Hematopoietic multipotent progenitor cell treated with erythropoietin and hydrocortisone succinate and interleukin-3 and kit ligand, for 17 days (in vitro differentiated cells): ENCODE measurements at regions not wholly inside any gene's neighbourhood (a gene's known extent, or its start where the extent isn't known, plus 50 kb on each side); places are given as distances from the start of the nearest gene placed in this dataset.

Experiments
- DNase-seq: peaks from one replicate; pipeline ENCODE4 v3.0.0-alpha.2; 2015; ENCODE audit warnings: low spot score

- no peak for DNase-seq
Measured at GRCh38 chr9:38313421-38313820, 79.1 kb upstream of the ALDH1B1 start.

DNA sequence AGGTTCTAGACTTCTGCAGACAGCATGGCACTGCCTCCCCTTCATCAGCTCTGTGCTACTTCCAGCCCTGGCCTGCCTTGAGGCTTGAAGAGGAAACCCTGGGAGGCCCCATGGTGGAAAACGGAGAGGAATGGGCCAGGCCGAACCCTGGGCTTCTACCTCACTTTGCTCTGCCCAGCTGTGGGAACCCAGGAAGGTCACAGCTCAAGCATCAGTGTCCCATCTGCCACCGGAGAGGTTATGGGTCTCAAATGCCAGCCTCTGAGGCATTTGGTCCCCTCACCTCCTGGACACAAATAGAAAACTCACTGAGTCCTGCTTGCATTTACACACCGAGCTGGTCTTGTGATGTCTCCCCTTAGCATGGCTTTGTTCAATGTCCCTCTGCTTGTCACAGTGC, 80.1 kb upstream of the ALDH1B1 start:
- DNase-seq, result no peak

DNA sequence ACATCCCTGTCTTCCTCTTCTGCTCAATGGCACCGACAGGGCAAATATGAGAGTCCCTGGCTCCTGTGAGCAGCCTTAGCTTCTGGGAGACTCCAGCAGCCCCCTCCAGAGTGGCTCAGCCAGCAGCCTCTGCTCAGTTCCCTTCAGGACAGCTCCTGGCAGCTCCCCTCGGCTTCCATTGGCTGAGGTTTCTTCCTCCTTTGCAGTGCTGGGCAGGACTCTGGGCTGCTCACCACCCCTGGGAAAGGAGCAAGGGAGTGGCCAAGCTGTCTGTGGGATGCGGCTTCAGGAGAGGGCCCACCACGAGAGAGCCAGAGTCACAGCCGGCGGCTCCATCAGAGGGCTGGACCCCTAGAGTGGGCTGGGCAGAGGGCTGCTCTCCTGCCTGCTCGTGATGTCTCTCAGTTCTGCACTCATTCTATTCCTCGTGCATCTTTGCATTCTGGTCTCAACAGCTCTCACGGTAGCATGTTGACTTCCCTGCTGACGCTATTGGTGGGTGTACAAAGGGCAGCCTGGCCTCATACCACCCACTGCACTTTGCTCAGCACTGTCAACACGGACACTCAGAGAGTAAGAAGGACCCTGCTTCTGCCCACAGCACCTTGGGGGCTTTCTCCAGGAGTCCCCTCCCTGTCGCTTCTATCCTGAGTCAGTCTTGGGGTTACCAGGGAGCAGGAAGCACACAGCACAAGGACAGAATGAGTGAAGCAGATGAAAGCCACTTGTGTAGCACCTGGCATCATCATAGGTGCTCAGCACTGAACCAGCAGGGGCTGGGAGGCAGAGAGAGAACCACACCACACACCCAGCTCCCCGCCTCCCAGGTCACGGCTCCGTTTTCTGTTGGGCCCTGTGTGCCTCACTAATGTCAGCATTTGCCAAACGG, 80.9 kb upstream of the ALDH1B1 start:
- no peak for DNase-seq

DNA sequence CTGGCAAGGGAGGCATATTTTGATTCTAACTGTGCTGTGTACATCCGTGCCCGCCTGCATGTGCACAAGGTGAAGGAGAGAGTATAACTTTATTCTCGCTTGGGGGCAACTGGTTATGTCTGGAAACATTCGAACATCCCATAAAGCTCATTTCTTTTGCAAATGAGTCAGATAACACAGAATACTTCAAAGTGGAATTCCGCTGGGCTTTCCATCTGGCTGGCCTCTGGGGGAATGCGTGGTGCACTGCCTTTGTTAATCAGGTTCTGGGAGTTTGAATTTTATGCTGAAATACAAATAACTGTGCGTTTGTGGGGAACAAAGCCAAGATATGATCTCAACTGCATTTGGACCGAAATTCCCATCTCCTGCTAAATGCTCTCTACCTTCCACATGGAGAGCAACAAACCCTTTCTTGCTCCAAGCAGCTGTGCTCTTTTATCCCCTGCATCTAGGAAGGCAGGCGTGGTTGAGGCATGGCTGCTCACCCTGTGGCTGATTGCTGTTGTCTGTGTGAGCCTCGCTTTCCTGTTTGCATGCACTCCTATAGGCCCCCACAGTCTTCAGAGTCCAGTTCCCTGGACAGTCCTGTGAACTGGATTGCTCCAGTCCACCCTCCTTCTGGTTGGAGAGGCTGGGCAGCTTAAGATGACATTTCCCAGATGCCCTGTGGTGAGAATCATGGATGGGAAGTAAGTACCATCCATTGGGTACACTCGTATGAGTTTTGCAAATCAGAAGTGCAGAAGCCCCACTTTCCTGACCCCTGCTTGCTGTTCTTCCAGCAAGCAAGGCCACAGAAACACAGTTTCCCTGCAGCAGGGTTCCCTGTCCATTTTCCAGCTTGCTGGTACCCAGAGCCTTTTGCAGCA, 82.9 kb upstream of the ALDH1B1 start:
- no peak for DNase-seq

DNA sequence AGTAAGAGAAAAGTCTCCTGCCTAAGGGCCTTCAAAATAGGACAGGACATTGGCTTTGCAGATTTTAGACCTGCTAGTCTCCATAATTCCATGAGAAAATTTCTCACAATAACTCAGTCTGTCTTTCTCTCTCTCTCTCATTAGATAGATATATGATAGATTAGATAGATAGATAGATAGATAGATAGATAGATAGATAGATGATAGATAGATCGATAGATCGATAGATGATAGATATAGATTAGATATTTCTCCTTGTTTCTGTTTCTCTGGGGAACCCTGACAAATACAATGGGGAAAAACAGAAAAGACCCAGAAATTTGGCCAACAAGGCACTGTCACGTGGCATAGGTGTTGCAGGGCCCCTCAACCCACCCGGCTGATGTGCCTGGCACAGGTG, 84.4 kb upstream of the ALDH1B1 start:
- no peak for DNase-seq

DNA sequence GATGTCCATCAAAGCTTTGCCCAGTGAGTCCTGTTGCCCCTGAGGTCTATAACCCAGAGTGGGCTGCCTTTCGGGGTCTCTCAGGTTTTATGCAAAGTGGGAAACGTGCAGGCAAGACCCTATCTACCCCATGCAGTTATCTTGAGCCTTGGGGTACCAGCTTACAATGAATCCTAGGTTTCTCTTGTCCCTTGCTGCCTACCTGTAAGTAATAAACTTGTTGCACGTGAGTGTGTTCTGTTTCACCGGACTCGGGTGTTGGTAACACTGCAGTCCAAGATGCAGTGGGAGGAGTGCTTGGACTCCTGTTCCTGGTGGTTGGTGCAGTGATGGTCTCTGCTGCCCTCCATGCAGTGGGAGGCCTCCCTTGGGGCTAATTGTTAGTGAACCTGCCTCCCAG, 85.6 kb upstream of the ALDH1B1 start:
- no peak for DNase-seq

GRCh38 chr9:38305582-38305981, 86.9 kb upstream of the ALDH1B1 start:
- DNase-seq, result no peak

DNA sequence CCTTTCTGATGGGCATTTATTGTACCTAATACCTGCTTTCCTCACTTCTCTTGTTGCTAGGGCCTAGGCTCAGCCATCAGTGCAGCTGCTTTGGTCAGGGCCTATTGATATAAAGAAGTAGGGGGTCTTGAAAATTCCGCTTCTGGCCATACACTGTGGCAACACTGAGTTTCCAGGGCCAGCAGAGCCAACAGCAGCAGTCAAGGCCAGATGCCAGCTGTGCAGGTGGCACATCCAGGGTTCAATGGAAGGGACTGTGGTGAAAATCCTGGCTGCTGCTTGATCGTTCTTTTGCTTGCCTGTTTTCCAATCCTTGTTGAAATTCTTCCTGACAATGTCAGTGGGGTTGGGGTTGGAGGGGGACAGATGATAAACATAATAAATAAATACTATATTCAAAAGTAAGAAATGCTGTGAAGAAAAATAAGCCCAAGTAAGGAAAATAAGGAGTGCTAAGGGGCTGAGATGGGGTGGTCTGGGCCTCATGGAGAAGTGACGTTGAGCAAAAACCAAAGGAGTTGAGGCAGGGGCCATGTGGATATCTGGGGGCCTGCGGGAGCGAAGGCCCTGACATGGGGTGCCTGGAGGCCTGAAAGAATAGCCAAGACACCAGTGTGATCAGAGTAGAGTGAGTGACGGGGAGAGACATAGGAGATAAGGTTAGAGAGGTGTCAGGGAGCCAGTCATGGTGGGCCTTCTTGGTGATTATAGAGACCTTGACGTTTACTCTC, 91.0 kb upstream of the ALDH1B1 start:
- no peak for DNase-seq

DNA sequence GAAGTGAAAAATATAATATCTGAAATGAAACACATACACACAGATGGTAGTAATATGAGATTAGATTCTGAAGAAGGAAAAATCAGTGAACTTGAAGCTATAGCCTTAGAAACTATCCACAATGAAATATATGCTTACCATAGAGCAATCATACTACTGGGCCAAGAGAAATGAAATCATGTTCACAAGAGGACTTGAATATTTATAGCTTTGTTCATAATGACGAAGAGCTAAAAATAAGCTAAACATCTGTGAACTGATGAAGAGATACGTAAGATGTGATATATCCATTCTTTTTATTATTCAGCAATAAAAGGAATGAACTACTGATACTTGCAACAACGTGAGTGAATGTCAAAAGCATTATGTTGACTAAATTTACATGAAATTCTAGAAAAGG, 92.6 kb upstream of the ALDH1B1 start:
- DNase-seq, result no peak

DNA sequence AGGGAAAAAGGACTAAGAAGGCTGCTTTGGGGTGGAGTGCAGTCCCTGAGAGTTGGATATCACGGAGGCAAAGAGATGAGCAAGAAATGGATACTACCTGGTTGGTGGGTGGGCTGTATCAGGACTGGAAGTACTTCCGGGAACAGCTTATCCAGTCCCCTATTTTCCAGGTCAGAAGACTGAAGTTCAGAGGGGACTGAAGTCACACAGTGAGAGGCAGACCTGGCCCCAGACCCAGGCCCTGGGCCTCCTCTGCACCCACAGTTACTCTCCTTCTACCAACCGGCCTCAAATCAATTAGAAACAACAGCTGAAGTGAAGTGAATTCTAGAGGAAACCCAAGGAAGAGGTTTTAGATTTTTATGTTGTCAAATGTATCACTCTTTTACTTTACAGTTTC, 93.6 kb upstream of the ALDH1B1 start:
- DNase-seq, result no peak

DNA sequence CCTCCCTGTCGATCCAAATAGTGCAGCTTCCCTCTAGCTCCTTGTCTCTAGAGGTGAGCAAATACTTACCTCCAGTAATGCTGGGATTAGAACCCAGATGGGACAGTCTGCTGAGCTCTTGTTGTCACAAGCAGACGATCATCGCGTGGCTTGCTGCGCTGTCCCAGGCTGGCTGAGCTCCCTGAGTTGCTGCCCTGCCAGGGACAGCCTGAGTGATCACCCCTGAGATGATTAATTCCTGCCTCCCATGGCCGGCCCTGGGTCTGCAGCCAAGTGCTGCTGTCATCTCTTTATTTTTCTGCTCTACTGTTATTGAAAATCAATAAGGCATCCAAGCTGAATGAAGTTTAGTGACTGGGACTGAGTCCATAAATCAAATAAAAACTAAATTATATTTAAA, 94.0 kb upstream of the ALDH1B1 start:
- DNase-seq, result no peak

DNA sequence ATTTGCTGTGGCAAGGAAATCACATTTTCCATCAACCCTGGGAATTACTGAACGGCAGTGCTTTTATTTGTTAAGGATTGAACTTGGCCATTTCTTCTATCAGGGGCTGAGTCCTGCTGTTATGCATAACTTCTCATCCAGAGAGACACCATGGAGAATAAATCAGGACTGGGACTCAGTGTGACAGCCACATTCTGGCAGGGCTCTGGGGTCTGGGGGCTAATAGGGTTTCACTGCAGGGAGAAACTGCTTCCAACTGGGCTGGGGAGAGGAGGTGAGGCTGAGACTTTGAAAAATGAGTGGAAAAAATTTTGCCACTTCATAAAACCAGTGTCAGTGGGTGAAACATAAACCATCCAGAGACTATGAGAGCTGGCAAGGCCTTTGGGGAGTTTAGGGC, 95.7 kb upstream of the ALDH1B1 start:
- no peak for DNase-seq

DNA sequence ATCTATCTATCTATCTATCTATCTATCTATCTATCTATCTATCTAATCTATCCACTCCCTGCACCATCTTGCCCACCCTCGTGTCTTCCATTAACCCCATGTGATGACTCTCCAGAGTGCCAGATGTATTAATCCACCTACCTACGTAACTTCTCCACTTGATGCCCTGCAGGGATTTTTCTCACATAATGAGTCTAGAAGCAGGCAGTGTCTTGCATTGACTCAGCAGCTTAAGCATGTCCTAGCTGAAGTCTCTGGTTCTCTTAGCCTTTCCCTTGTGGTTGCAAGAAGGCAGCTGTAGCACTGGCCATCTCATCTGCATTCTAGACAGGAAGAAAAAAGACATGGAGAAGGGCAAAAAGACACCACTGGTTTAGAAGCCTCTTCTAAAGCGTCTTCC, 96.7 kb upstream of the ALDH1B1 start:
- no peak for DNase-seq

DNA sequence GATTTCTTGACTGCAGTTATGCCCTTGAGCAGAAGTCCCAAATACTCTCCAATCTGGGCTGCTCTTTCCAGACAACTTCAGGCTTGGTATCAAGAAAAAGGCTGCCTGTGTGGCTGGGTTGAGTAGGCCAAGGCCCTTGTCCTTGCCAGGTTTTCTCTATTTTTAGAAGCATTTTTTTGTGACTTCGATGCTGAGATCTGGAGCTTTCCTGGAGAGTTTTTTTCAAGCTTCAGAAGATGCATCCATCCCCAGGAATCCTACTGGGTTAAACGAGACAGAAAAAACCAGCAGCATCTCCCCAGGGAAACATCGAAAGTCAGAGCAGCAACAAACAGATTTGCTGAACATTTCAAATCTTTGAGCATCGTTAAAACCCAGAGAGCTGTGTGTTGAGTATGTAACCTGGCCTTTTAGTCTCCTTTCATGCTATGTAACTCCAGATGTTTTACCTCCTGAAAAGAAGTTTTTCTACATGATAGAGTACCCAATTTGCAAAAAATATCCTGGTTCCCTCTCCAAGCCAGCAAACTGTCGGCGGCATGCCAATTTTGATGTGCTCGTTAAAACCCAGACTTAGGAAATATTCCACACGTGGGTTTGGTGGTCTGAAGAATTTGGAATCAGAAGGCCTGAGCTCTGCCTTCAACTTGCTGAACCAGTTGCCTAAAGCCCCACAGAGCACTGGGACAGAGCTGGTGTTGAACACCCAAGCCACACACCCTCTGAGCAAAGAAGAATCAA, 98.1 kb upstream of the ALDH1B1 start:
- no peak for DNase-seq

DNA sequence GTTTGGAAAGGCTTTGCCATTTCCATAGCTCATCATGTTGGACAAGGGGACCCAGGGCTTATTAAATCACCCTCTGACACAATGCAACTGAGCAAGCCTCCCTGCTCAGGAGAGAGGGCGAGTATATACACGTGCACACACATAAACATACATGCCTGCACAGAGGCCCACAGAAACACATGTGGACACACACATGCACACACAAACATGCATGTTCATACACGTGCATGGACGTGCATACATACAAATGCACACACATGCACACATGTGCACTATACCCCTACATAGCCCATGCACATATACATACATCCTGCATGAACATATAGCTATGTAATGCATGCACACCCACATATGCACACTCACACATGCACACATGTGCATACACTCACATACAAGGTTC, 99.5 kb upstream of the ALDH1B1 start:
- no peak for DNase-seq

DNA sequence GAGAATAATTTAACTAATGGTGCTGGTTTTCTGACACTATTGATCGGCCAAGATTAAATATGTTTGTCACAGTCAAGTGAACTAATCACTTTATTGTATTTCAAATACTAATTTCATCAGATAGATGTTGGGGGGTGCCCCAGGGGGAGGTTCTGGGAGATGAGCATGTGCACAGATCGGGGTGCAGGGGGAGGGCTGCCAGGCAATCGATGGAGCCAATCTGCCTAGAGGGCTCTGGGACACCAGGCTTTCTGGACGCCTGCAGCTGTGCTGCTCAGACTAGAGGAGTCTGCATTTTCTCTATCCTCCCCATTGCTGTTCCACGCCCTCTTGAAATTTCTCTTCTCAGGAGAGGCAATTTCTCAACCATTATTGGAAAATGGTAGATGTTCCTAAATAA, 100.0 kb upstream of the ALDH1B1 start:
- no peak for DNase-seq

DNA sequence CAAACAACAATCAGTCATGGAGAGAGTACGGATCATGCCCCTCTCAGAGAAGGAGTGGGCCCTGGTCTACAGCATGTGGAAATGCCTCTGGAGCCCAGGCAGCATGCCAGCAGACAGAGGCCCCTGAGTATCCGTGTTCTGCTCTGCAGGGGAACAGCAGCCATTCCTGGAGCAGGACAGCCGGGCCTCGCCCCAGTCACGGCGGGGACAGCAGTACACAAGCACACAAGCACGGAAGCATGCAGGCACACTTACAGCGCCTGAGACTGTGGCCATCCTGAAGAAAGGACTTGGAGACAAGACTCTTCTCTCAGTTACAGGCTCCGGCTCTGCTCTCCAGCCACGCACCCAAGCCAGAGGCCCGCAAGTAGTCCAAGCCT, 102.6 kb upstream of the ALDH1B1 start:
- no peak for DNase-seq

DNA sequence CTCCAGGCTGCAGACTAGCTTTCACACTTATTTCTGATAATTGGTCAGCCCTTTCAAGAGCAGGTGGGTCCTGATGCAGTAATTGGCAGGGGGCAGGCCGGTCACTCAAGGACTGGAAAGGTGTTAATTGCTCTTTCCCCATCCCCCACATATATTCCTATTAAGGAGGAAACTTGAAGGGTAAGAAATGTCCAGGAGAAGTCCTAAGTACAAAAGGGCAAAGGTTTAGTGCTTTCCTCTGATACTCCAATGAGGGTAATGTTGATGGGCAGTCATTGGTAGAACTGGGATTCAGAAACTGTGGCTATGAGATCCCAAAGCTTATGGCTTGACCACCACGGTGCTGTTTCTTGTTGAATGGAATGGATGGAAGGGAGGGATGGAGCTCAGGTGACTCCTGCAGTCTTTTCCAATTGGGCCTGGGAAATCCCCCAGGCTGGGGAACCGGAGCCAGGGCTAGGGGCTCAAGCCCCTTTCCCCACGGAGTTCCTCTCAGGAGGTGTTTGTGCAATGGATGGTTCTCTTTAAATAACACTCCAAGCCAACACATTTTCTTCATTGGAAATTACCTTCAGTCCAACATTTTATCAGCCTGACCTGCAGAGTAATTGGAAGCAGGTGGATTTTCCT, 103.2 kb upstream of the ALDH1B1 start:
- no peak for DNase-seq

DNA sequence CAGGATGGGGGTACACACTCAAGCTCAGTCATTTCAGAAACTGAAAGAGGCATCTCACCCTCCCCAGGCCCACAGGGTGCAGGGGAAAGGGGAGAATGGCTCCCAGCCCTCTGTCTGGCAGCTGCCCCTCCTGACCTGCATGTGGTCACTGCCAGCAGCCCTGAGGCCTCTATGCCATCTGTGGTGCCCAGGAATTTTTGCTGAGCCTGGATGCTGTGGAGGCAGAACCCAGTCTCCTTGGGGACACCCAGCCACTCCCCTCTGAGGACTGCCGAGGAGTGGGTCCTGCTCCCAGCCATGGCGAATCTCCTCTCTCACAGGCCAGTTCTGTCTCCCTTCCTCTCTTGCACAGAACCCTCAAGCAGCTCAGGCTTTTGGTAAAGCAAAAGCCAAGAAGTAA, 104.0 kb upstream of the ALDH1B1 start:
- no peak for DNase-seq

- no peak for DNase-seq
Measured at GRCh38 chr9:38287420-38287985, 105.0 kb upstream of the ALDH1B1 start.

- no peak for DNase-seq
Measured at GRCh38 chr9:38286766-38287165, 105.7 kb upstream of the ALDH1B1 start.
